Endothelial cell of umbilical vein (primary cell): ENCODE measurements at regions not wholly inside any gene's neighbourhood (a gene's known extent, or its start where the extent isn't known, plus 50 kb on each side); places are given as distances from the start of the nearest gene placed in this dataset.

ENCODE experiments used
- BruUV-seq: library from RNA; stranded (reverse); fragments of 400-500 nt; replicated peaks from 2 replicates; lab custom pipeline; 2021; lab: Mats Ljungman, UMichigan
- CTCF ChIA-PET: fragments of 300-600, 350-600 bp; sonication (Branson Sonifier 250); formaldehyde crosslinking; loops from one replicate; lab custom pipeline; 2021; ENCODE audit warnings: antibody characterized with exemption, inconsistent platforms; lab: Charles Lee
- POLR2A ChIA-PET: fragments of 300-600, 350-600 bp; sonication (Branson Sonifier 250); formaldehyde crosslinking; loops from one replicate; lab custom pipeline; 2021; ENCODE audit warnings: antibody characterized with exemption, inconsistent platforms; lab: Charles Lee
- DNase-seq: peaks from one replicate; pipeline ENCODE4 v3.0.0-alpha.2; 2011; ENCODE audit warnings: low read depth, low spot score
- FAIRE-seq: peaks from 2 replicates; lab custom pipeline; 2011; peaks lifted over from hg19 to GRCh38; lab: Jason Lieb, UNC
- H2AFZ ChIP-seq: 2 replicates; pipeline ENCODE4 v1.6.0; 2012; ENCODE audit warnings: low read depth, low read length, control low read depth, inconsistent platforms
- H3K27ac ChIP-seq: 2 replicates; pipeline ENCODE4 v1.5.1; 2011; ENCODE audit warnings: low read depth, mild to moderate bottlenecking, control low read depth, low read length, moderate library complexity; ENCODE audit not compliant: insufficient read depth
- H3K27me3 ChIP-seq, 2 experiments: 2 replicates each; pipeline versions ENCODE4 v1.6.0 to v1.6.1; 2011; ENCODE audit warnings: low read length in 2 of 2, mixed read lengths in 1 of 2; ENCODE audit not compliant: control insufficient read depth in 2 of 2, insufficient read depth in 2 of 2
- H3K36me3 ChIP-seq, 2 experiments: 2 replicates in 1 of 2; 3 replicates in 1 of 2; pipeline ENCODE4 v1.5.1; 2011; ENCODE audit warnings: low read length in 2 of 2, mild to moderate bottlenecking in 1 of 2, moderate library complexity in 1 of 2; ENCODE audit not compliant: control insufficient read depth in 2 of 2, insufficient read depth in 2 of 2; ENCODE audit errors: extremely low read depth in 1 of 2
- H3K4me1 ChIP-seq: 3 replicates; pipeline ENCODE4 v1.5.1; 2011; ENCODE audit warnings: mild to moderate bottlenecking, low read length; ENCODE audit not compliant: control insufficient read depth, insufficient read depth; ENCODE audit errors: extremely low read depth
- H3K4me2 ChIP-seq: 2 replicates; pipeline ENCODE4 v1.6.1; 2011; ENCODE audit warnings: low read length, control low read depth, mixed read lengths; ENCODE audit not compliant: insufficient read depth
- H3K4me3 ChIP-seq, 3 experiments: fragments of 200-600 bp in 1 of 3; sonication (generic), shearing (Covaris generic) in 1 of 3; replicated peaks in 1 of 3; 2 replicates each; pipeline ENCODE4 v1.5.1; 2011 to 2016; ENCODE audit warnings: control low read depth in 3 of 3, low read length in 3 of 3, mild to moderate bottlenecking in 2 of 3, inconsistent platforms in 1 of 3, low read depth in 1 of 3, moderate library complexity in 1 of 3; ENCODE audit not compliant: insufficient read depth in 1 of 3
- H3K79me2 ChIP-seq: 2 replicates; pipeline ENCODE4 v1.6.0; 2012; ENCODE audit warnings: low read length, inconsistent platforms; ENCODE audit not compliant: control insufficient read depth, insufficient read depth
- H3K9ac ChIP-seq: replicated peaks from 2 replicates; pipeline ENCODE3; 2011; ENCODE audit warnings: low read length, control low read depth; ENCODE audit not compliant: insufficient read depth; ENCODE audit errors: extremely low read depth
- H3K9me1 ChIP-seq: replicated peaks from 3 replicates; pipeline ENCODE4 v1.6.0; 2011; ENCODE audit warnings: mild to moderate bottlenecking, low read length; ENCODE audit not compliant: control insufficient read depth, insufficient read depth; ENCODE audit errors: extremely low read depth
- H3K9me3 ChIP-seq: replicated peaks from 2 replicates; pipeline ENCODE4 v1.5.1; 2012; ENCODE audit warnings: low read length, inconsistent platforms; ENCODE audit not compliant: control insufficient read depth, insufficient read depth
- H4K20me1 ChIP-seq: replicated peaks from 2 replicates; pipeline ENCODE3; 2011; ENCODE audit warnings: mild to moderate bottlenecking, low read length; ENCODE audit not compliant: control insufficient read depth, insufficient read depth; ENCODE audit errors: extremely low read depth
- FOS ChIP-seq: IDR thresholded peaks from 2 replicates; pipeline ENCODE4 v1.6.1; 2011; ENCODE audit warnings: mild to moderate bottlenecking, low read length, moderate library complexity, borderline replicate concordance; ENCODE audit not compliant: insufficient read depth
- MAX ChIP-seq: IDR thresholded peaks from 2 replicates; pipeline ENCODE4 v1.6.1; 2011; ENCODE audit not compliant: insufficient read depth, insufficient read length
- MYC ChIP-seq: IDR thresholded peaks from one replicate; pipeline ENCODE4 v1.6.1; 2011; ENCODE audit warnings: mild to moderate bottlenecking, low read depth, low read length
- POLR2A ChIP-seq: IDR thresholded peaks from 2 replicates; pipeline ENCODE4 v1.6.1; 2012; ENCODE audit warnings: low read depth, mild to moderate bottlenecking, control low read depth, low read length
- POLR2AphosphoS5 ChIP-seq: IDR thresholded peaks from 2 replicates; pipeline ENCODE4 v1.6.1; 2012; ENCODE audit warnings: low read depth, mild to moderate bottlenecking, control low read depth, low read length, moderate library complexity; ENCODE audit not compliant: insufficient read depth
- dilution Hi-C: fragments of 300-500 bp; cut with MboI; formaldehyde crosslinking; loops from one replicate; pipeline ENCODE4 v1.15.0; 2019; ENCODE audit warnings: low sequenced_read_pairs; ENCODE audit not compliant: extremely low pct_ligation_motif_present
- intact Hi-C: fragments of 100-400 bp; cut with micrococcal nuclease; formaldehyde crosslinking; loops from one replicate; pipeline ENCODE4 v1.10.0; 2022
- TF ChIP-seq, protein P1 (sequence below), 2 donors: IDR thresholded peaks; 1 replicate in 1 of 2; 2 replicates in 1 of 2; pipeline ENCODE4 v1.5.1; 2011; ENCODE audit warnings: low read length in 2 of 2, mild to moderate bottlenecking in 2 of 2, moderate library complexity in 2 of 2, control low read depth in 1 of 2, inconsistent platforms in 1 of 2, low read depth in 1 of 2; ENCODE audit not compliant: insufficient read depth in 1 of 2; ENCODE audit errors: extremely low read depth in 1 of 2

- no peaks in the 10 kb centered on the region for H4K20me1 ChIP-seq
- no TSS peak for BruUV-seq
- H3K4me2 ChIP-seq: no peak overlapping the region
- TF ChIP-seq, protein P1, sequence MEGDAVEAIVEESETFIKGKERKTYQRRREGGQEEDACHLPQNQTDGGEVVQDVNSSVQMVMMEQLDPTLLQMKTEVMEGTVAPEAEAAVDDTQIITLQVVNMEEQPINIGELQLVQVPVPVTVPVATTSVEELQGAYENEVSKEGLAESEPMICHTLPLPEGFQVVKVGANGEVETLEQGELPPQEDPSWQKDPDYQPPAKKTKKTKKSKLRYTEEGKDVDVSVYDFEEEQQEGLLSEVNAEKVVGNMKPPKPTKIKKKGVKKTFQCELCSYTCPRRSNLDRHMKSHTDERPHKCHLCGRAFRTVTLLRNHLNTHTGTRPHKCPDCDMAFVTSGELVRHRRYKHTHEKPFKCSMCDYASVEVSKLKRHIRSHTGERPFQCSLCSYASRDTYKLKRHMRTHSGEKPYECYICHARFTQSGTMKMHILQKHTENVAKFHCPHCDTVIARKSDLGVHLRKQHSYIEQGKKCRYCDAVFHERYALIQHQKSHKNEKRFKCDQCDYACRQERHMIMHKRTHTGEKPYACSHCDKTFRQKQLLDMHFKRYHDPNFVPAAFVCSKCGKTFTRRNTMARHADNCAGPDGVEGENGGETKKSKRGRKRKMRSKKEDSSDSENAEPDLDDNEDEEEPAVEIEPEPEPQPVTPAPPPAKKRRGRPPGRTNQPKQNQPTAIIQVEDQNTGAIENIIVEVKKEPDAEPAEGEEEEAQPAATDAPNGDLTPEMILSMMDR (IDR thresholded peaks at IDR 0.05; ENCODE audit: extremely low read depth in 1 of 2, insufficient read depth in 1 of 2, low read depth in 1 of 2, low read length in 2 of 2): no peak
- no peak for TF ChIP-seq MYC
- no peak for TF ChIP-seq POLR2A
- TF ChIP-seq MAX: no peak
- TF ChIP-seq POLR2AphosphoS5: no peak
- no peak for TF ChIP-seq FOS
- no peaks in the 10 kb centered on the region for H3K27me3 ChIP-seq
- no peak overlapping the region for H3K9ac ChIP-seq
- no peak overlapping the region for H3K27ac ChIP-seq
- intact Hi-C loops (no loop called here), dilution Hi-C loops (no loop called here)
- ChIA-PET POLR2A (interaction anchor here (0.6 kb wide), 1 partner anchor 424 kb away, joined by 3 read pairs; no protein-coding TSS in a partner anchor), CTCF (interaction anchor here (1.0 to 1.9 kb wide), 3 partner anchors 15 to 162 kb away, joined by 3 to 6 read pairs (median 3); no protein-coding TSS in a partner anchor)
- H2AFZ ChIP-seq: no peak overlapping the region
- no peak for DNase-seq
- no peaks in the 10 kb centered on the region for H3K36me3 ChIP-seq
- H3K79me2 ChIP-seq: no peaks in the 10 kb centered on the region
- no peaks in the 10 kb centered on the region for H3K9me1 ChIP-seq
- no peak overlapping the region for H3K4me3 ChIP-seq
- FAIRE-seq: no peak
- no peaks in the 10 kb centered on the region for H3K9me3 ChIP-seq
- peaks cover 11% of the 10 kb centered on the region for H3K4me1 ChIP-seq
Measured at GRCh38 chr3:150333477-150333876, 74.6 kb upstream of the TSC22D2 start.
